ENCODE measurements at regions not wholly inside any gene's neighbourhood (a gene's known extent, or its start where the extent isn't known, plus 50 kb on each side); places are given as distances from the start of the nearest gene placed in this dataset.

DNA sequence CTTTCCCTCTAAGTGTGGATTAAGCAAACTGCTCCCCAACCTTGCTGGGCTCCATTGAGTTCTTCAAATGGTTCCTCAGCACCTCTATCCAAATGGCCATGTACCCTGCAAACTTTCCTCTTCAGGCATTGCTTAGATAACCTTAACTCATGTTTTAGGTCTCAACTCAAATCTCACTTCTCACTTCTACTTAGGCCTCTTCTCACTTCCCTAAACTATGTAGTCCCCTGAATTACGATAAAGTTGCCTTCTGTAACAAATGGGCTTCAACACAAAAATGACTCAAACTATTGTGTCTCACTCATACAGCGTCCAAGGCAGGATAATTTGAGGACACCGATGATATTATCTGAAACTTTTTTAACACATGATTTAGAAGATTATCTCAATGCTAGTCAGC, 62.4 kb upstream of the STAC start:
- Histone ChIP-seq H3K9ac (ENCODE audit: insufficient read length, low read depth) (no peak overlapping the region), H3K27me3 (ENCODE audit: insufficient read depth, insufficient read length) (no peaks in the 10 kb centered on the region), H3K9me3 (ENCODE audit: insufficient read depth, low read length) (peaks cover 11% of the 10 kb centered on the region), H3K36me3 (ENCODE audit: insufficient read depth, insufficient read length, low read length) (no peaks in the 10 kb centered on the region), H3K4me1 (ENCODE audit: insufficient read depth, insufficient read length) (no peaks in the 10 kb centered on the region), H3K4me3 (ENCODE audit: insufficient read length, low read depth) (no peak overlapping the region)
- DNase-seq (ENCODE audit: low read depth, low spot score) = no peak
- TF ChIP-seq ZNF274 (IDR thresholded peaks at IDR 0.05; ENCODE audit: low read depth, low read length) = no peak
- no peak for TF ChIP-seq SUZ12 (IDR thresholded peaks at IDR 0.05; ENCODE audit: extremely low read depth, insufficient read depth, insufficient read length)
- no peak for TF ChIP-seq YY1 (IDR thresholded peaks at IDR 0.05; ENCODE audit: insufficient read depth, insufficient read length)

DNA sequence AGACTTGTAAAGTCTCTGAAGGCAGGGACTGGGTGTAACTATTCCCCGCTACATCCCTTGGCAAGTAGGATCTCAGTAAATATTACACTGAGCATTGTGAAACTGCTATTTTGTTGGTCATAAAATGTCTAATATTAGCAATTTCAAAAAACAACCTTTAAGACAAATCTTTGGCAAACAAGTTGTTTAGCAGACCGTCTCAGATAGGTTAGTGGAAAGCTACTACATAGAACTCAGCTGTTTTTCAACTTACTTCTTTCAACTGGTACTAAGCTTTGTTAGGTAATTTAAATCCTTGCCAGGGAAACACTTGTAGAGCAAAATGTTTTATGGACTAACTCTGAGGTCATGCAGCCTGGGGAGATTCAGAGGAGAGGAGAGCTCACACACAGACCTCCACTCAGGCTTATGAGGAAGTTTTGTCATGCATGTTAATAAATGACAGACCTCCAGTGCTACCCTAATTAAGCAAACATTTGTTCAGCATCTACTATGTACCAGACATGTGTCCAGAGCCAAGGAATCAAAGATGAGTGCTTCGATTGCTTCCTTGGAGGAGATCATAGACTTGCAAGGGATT, 61.6 kb upstream of the STAC start:
- no peak overlapping the region for H3K9ac ChIP-seq (ENCODE audit: insufficient read length, low read depth)
- no peak for DNase-seq (ENCODE audit: low read depth, low spot score)
- H3K27me3 ChIP-seq (ENCODE audit: insufficient read depth, insufficient read length) = no peaks in the 10 kb centered on the region
- peaks cover 11% of the 10 kb centered on the region for H3K9me3 ChIP-seq (ENCODE audit: insufficient read depth, low read length)
- H3K4me1 ChIP-seq (ENCODE audit: insufficient read depth, insufficient read length) = no peaks in the 10 kb centered on the region
- no peaks in the 10 kb centered on the region for H3K36me3 ChIP-seq (ENCODE audit: insufficient read depth, insufficient read length, low read length)
- H3K4me3 ChIP-seq (ENCODE audit: insufficient read length, low read depth) = no peak overlapping the region
- no peak for TF ChIP-seq ZNF274 (IDR thresholded peaks at IDR 0.05; ENCODE audit: low read depth, low read length)
- TF ChIP-seq YY1 (IDR thresholded peaks at IDR 0.05; ENCODE audit: insufficient read depth, insufficient read length) = no peak
- TF ChIP-seq SUZ12 (IDR thresholded peaks at IDR 0.05; ENCODE audit: extremely low read depth, insufficient read depth, insufficient read length) = no peak

DNA sequence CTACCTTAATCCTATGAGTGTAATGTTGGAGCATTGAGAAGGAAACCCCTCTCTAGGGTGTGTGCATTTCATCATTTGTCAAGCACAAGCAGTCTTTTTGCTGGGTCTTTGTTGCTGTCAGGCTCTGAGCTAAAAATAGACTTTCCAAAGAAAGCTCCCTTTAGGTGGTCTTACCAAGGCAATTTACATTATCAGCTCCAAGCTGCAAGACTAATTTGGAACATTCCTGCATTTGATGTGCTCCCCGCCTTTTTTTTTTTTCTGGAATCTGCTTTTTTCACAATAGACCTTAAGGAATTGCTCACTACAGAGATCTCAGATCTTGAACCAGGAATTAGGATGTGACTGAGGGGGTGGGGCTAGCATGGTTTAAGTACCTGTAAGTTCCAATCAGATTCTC, 60.6 kb upstream of the STAC start:
- H3K27me3 ChIP-seq (ENCODE audit: insufficient read depth, insufficient read length) = no peaks in the 10 kb centered on the region
- no peak overlapping the region for H3K4me3 ChIP-seq (ENCODE audit: insufficient read length, low read depth)
- H3K9me3 ChIP-seq (ENCODE audit: insufficient read depth, low read length) = peaks cover 11% of the 10 kb centered on the region
- H3K9ac ChIP-seq (ENCODE audit: insufficient read length, low read depth) = no peak overlapping the region
- DNase-seq (ENCODE audit: low read depth, low spot score) = peak; percentile 79
- TF ChIP-seq YY1 (IDR thresholded peaks at IDR 0.05; ENCODE audit: insufficient read depth, insufficient read length) = no peak
- H3K4me1 ChIP-seq (ENCODE audit: insufficient read depth, insufficient read length) = no peaks in the 10 kb centered on the region
- H3K36me3 ChIP-seq (ENCODE audit: insufficient read depth, insufficient read length, low read length) = no peaks in the 10 kb centered on the region
